ENCODE measurements at regions not wholly inside any gene's neighbourhood (a gene's known extent, or its start where the extent isn't known, plus 50 kb on each side); places are given as distances from the start of the nearest gene placed in this dataset.

DNA sequence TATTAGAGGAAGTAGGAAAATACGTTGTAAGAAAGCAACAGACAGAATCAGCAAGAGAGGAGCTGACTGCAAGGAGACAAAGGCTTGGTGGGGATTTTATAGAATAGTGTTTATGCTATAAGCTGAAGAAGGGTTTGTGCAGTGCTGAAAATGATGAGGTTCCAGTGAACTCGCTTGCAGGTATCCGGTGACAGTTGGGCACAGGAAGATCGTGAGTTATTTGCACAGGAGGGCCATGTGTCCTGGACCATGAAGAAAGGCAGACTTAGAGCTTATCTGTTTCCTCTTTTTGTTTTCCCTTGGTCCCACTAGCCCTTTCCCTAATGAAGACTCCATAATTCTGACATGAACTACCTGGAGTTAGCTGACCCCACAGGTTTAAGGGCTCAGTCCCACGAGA is 61.4 kb downstream of the NXNL2 start:
- Histone ChIP-seq H3K36me3 (ENCODE audit: control insufficient read depth, insufficient read depth, low read length) (no peaks in the 10 kb centered on the region), H3K27me3 (replicated peaks; ENCODE audit: control insufficient read depth, insufficient read depth, low read length) (no peaks in the 10 kb centered on the region; the same call in 1 of the 2 replicates), H3K4me3 (replicated peaks; ENCODE audit: low read depth, low read length) (no peak overlapping the region)
- DNase-seq (ENCODE audit: extremely low read depth, insufficient read length) = no peak
- TF ChIP-seq, protein P1, sequence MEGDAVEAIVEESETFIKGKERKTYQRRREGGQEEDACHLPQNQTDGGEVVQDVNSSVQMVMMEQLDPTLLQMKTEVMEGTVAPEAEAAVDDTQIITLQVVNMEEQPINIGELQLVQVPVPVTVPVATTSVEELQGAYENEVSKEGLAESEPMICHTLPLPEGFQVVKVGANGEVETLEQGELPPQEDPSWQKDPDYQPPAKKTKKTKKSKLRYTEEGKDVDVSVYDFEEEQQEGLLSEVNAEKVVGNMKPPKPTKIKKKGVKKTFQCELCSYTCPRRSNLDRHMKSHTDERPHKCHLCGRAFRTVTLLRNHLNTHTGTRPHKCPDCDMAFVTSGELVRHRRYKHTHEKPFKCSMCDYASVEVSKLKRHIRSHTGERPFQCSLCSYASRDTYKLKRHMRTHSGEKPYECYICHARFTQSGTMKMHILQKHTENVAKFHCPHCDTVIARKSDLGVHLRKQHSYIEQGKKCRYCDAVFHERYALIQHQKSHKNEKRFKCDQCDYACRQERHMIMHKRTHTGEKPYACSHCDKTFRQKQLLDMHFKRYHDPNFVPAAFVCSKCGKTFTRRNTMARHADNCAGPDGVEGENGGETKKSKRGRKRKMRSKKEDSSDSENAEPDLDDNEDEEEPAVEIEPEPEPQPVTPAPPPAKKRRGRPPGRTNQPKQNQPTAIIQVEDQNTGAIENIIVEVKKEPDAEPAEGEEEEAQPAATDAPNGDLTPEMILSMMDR (IDR thresholded peaks at IDR 0.05; ENCODE audit: insufficient read depth, low read length, poor library complexity, severe bottlenecking) = no peak

DNA sequence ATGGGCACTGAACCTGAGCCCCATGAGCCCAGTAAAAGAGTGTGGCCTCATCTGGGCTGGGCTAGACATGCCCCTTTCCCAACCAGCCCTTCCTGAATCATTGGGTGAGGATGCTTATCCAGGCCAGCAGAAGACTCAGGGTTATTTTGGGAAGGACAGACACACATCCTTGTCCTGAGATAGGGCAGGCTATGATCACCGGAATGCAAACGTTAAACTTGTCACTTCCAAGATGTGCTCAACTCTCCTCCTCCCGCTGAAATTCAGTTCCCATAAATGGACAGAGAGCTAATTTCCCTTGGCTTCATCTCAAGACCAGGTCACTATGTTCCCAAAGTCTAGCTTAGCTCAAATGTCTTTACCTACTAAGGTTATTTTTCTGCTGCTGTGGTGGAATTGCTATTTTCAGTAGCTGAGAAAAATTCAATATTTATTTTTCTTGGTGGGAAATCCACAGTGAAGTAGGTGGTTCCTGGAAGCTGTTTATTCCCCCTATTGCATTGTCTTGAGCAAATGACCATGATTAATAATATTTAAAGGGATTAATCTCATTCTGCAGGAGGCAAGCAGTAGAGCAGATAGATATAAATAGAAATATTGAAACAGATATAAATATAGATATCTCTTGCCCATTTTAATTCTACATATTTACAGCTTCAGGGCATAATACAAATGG is 70.0 kb downstream of the NXNL2 start:
- TF ChIP-seq, protein P1 (IDR thresholded peaks at IDR 0.05; ENCODE audit: insufficient read depth, low read length, poor library complexity, severe bottlenecking) = no peak
- Histone ChIP-seq H3K4me3 (replicated peaks; ENCODE audit: low read depth, low read length) (no peak overlapping the region), H3K27me3 (replicated peaks; ENCODE audit: control insufficient read depth, insufficient read depth, low read length) (no peaks in the 10 kb centered on the region), H3K36me3 (ENCODE audit: control insufficient read depth, insufficient read depth, low read length) (no peaks in the 10 kb centered on the region)
- DNase-seq (ENCODE audit: extremely low read depth, insufficient read length) = no peak

- TF ChIP-seq, protein P1 (IDR thresholded peaks at IDR 0.05; ENCODE audit: insufficient read depth, low read length, poor library complexity, severe bottlenecking) = no peak
- Histone ChIP-seq H3K27me3 (replicated peaks; ENCODE audit: control insufficient read depth, insufficient read depth, low read length) (no peaks in the 10 kb centered on the region), H3K4me3 (replicated peaks; ENCODE audit: low read depth, low read length) (no peak overlapping the region), H3K36me3 (ENCODE audit: control insufficient read depth, insufficient read depth, low read length) (no peaks in the 10 kb centered on the region)
- DNase-seq (ENCODE audit: extremely low read depth, insufficient read length) = no peak
These were observed 70.8 kb downstream of the NXNL2 start for GRCh38 chr9:88605512-88606362.

DNA sequence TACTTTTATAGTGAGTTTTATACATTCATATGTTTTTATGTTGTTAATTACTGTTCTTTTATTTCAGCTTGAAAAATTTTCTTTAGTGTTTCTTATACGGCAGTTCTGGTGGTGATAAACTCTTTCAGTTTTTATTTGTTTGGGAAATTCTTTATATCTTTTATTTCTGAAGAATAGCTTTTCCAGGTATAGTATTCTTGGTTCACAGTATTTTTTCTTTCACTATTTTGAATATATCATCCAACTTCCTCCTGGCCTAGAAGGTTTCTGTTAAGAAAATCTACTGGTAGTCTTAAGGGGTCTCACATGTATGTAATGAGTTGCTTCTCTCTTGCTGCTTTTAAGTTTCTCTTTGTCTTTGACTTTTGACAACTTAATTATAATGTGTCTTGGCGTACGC is 79.4 kb downstream of the NXNL2 start:
- Histone ChIP-seq H3K36me3 (ENCODE audit: control insufficient read depth, insufficient read depth, low read length) (no peaks in the 10 kb centered on the region), H3K4me3 (replicated peaks; ENCODE audit: low read depth, low read length) (no peak overlapping the region), H3K27me3 (replicated peaks; ENCODE audit: control insufficient read depth, insufficient read depth, low read length) (no peaks in the 10 kb centered on the region)
- no peak for DNase-seq (ENCODE audit: extremely low read depth, insufficient read length)
- TF ChIP-seq, protein P1 (IDR thresholded peaks at IDR 0.05; ENCODE audit: insufficient read depth, low read length, poor library complexity, severe bottlenecking) = no peak

DNA sequence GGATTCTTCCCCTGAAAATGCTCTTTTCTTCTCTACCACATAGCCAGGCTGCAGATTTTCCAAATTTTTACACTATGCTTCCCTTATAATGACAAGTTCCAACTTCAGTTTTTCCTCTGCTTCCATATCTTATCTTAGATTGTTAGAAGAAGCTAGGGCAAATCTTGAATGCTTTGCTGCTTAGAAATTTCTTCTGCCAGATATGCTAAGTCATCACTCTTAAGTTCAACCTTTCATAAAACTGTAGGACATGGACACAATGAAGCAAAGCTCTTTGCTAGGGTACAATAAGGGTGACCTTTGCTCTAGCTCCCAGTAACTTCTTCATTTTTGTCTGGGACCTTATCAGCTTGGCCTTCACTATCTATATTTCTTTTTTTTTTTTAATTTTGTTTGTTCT is 88.7 kb downstream of the NXNL2 start:
- DNase-seq (ENCODE audit: extremely low read depth, insufficient read length) = no peak
- no peaks in the 10 kb centered on the region for H3K36me3 ChIP-seq (ENCODE audit: control insufficient read depth, insufficient read depth, low read length)
- TF ChIP-seq, protein P1 (IDR thresholded peaks at IDR 0.05; ENCODE audit: insufficient read depth, low read length, poor library complexity, severe bottlenecking) = no peak
- no peaks in the 10 kb centered on the region for H3K27me3 ChIP-seq (replicated peaks; ENCODE audit: control insufficient read depth, insufficient read depth, low read length)
- no peak overlapping the region for H3K4me3 ChIP-seq (replicated peaks; ENCODE audit: low read depth, low read length)
